GM12891 (cell line): ENCODE measurements at regions not wholly inside any gene's neighbourhood (a gene's known extent, or its start where the extent isn't known, plus 50 kb on each side); places are given as distances from the start of the nearest gene placed in this dataset.

Experiments used
- DNase-seq: peaks from one replicate; pipeline ENCODE4 v3.0.0; 2011; ENCODE audit warnings: low spot score; ENCODE audit not compliant: insufficient read length
- FAIRE-seq: peaks from 2 replicates; lab custom pipeline; 2011; peaks lifted over from hg19 to GRCh38; lab: Jason Lieb, UNC
- PAX5 ChIP-seq: IDR thresholded peaks from 2 replicates; pipeline ENCODE4 v1.6.1; 2011; ENCODE audit warnings: low read length, moderate library complexity, mild to moderate bottlenecking; ENCODE audit not compliant: insufficient read depth, severe bottlenecking
- POLR2A ChIP-seq: IDR thresholded peaks from 2 replicates; pipeline ENCODE4 v1.6.1; 2011; ENCODE audit warnings: low read depth, low read length, control low read depth
- POLR2AphosphoS5 ChIP-seq: IDR thresholded peaks from 2 replicates; pipeline ENCODE4 v1.6.1; 2011; ENCODE audit warnings: low read depth, low read length, control low read depth
- POU2F2 ChIP-seq: IDR thresholded peaks from 2 replicates; pipeline ENCODE4 v1.6.1; 2011; ENCODE audit warnings: low read depth, mild to moderate bottlenecking, control low read depth, low read length, moderate library complexity
- SPI1 ChIP-seq: IDR thresholded peaks from 2 replicates; pipeline ENCODE4 v1.6.1; 2011; ENCODE audit warnings: low read depth, low read length, control low read depth
- TAF1 ChIP-seq: IDR thresholded peaks from 2 replicates; pipeline ENCODE4 v1.6.1; 2011; ENCODE audit warnings: low read depth, low read length, control low read depth

DNA sequence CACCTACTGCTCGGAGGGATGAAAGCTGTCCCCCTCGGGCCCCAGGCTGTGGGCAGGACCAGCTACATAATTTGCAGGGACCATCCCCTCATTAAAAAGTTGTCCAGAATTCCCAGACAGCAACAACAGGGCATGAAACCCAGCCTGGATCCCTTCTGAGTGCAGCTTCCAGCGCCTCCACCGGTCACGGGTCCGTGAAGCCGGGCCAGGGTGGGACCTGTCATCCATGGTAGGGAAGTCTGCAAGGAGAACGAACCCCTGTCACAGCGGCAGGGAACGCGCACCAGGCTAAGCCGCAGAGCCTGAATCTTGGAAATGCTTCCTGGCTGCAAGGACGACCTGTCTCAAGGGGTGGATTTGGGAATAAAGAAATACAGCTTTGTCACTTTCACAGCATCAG lies 214.2 kb downstream of the RBFOX3 start:
- DNase-seq, result no peak
- FAIRE-seq, result no peak
- TF ChIP-seq POU2F2 (no peak), SPI1 (no peak), PAX5 (no peak), POLR2AphosphoS5 (no peak), TAF1 (no peak), POLR2A (no peak)

DNA sequence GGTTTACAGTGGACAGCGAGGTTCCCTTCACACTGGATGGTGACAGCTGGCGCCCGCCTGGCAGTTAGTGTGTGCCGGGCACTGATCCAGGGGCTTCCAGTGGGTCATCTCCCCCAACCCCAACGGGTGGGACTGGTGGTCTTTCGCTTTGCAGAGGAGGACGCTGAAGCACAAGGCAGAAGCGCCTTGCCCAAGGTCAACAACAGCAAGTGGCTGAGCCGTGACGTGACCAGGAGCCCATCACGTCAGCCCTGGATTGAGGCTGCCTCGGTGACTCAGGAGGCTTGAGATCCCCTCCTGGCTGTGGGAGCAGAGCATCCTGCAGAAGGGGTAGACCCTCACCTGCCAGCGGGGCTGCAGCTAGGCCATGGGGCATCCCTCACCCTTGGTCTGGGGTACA lies 215.3 kb downstream of the RBFOX3 start:
- TF ChIP-seq PAX5, result no peak
- DNase-seq (no peak), FAIRE-seq (no peak)

DNA sequence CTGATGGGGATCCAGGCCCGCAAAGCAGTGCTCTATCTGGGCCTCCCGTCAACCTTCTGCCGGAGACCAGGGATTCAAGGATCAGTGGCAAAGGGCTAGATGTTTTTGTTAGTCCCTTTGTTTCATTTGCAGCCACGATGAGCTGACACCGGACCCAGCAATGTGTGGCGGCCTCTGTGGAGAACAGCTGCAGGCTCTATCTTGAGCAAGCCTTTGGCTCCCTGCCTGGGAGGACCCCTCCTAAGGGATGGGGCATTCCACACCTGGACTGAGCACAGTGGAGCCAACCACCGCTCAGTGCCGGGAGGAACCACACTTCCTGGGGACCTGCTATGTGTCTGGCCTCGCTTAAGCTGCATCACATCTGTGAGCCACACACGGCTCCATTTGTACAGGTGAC lies 215.8 kb downstream of the RBFOX3 start:
- TF ChIP-seq TAF1, result no peak
- no peak for TF ChIP-seq POU2F2
- no peak for TF ChIP-seq SPI1
- TF ChIP-seq POLR2A, result no peak
- FAIRE-seq, result no peak

DNA sequence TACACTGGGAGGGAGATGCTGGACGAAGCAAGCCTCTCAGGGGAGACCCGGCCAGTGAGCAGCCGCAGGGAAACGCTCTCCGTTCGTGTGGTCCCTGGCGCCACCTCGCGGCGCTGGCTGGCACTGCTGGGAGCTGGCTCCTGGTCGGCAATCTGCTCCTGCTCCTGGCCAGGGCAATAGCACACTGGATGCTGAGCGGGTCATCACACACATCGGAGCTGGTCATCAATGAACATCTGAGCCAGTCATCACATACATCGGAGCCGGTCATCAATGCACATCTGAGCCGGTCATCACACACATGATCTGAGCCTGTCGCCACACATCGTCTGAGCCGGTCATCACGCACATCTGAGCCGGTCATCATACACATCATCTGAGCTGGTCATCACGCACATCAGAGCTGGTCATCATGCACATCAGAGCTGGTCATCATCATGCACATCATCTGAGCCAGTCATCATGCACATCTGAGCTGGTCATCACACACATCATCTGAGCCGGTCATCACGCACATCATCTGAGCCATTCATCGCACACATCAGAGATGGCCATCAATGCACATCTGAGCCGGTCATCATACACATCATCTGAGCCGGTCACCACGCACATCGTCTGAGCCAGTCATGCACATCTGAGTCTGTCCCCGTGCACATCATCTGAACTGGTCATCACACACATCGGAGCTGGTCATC lies 217.3 kb downstream of the RBFOX3 start:
- peak; percentile 86 for DNase-seq
- TF ChIP-seq PAX5 (no peak), TAF1 (no peak), SPI1 (no peak), POLR2A (no peak), POU2F2 (no peak), POLR2AphosphoS5 (no peak)
- FAIRE-seq, result peak; percentile 85

More for the DNA sequence above, 215.8 kb downstream of the RBFOX3 start:
- no peak for DNase-seq

DNA sequence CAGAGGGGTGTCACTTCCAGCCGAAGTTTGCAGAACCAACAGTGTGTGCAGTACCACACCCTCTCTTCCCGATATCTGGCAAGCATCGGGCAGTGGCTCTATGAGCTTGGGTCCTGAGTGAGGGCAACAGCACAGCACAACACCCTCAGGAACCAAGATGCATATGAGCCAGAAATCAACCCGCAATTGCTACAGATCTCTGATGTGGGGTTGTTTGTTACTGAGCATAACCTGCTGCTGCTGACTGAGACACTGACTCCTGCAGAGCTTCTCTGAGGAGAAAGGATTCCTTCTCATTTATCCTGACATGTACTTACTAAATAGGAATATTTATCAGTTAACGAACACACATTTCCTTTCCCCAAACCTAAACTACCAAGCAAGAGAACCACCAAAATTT lies 218.3 kb downstream of the RBFOX3 start:
- no peak for DNase-seq
- TF ChIP-seq POLR2AphosphoS5 (no peak), POU2F2 (no peak), SPI1 (no peak), TAF1 (no peak), PAX5 (no peak), POLR2A (no peak)
- FAIRE-seq, result no peak

DNA sequence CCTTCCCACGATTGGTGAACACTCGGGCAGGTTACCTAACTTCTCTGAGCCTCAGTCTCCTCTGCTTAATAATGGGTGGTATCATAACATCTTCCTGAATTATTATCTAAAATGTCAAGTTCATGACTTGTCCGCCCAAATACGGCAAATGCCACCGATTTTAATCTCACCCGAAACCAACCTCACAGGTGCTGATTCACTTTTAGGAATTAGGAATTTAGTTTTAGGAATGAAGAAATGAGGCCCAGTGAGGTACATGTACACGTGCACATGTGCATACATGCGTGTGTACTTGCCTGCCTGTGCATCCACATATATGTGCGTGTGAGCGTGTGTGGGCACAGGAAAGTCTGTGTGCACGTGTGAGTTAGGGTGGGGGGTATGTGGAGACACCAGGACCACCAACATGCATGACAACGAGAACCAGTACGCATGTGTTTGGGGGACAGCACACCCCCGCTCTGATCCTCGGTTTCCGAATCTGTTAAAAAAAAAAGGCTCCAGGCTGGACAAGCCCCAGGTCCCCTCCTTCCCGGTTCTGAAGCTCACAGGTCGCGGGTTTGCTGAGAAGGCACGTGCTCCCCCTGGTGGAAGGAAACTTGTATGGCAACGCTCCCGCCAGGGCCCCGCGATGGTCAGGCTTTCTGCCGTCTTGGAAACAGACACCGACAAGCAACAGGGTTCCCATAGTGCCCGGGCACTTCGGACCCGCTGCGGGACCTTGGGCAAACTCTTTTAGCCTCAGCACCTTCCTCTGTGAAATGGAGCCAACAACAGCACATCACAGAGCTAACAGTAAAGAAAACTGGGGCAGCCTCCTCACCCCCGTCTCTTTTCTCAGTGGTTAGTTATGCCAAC lies 219.2 kb downstream of the RBFOX3 start:
- peak; percentile 92 for FAIRE-seq
- TF ChIP-seq PAX5, result no peak
- TF ChIP-seq TAF1, result no peak
- TF ChIP-seq POU2F2, result no peak
- TF ChIP-seq POLR2AphosphoS5, result no peak
- TF ChIP-seq SPI1, result no peak
- no peak for TF ChIP-seq POLR2A

DNA sequence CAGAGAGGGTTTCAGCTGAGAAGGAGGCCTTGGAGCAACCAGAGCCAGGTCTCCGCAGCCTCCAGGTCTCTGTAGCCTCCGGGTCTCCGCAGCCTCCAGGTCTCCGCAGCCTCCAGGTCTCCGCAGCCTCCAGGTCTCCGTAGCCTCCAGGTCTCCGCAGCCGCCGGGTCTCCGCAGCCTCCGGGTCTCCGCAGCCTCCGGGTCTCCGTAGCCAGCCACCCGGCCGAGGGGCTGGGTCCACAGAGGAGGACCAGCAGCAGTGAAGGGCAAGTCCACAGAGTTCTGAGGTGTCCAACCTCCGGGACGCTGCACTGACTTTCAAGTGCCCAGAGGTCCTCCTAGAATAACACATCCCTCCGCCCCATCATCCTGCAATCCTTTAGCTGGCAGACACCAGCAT lies 221.0 kb downstream of the RBFOX3 start:
- DNase-seq, result no peak
- no peak for TF ChIP-seq POLR2A
- no peak for TF ChIP-seq PAX5
- no peak for TF ChIP-seq TAF1
- TF ChIP-seq SPI1, result no peak
- TF ChIP-seq POLR2AphosphoS5, result no peak
- TF ChIP-seq POU2F2, result no peak
- no peak for FAIRE-seq

More for the DNA sequence above, 219.2 kb downstream of the RBFOX3 start:
- DNase-seq, result peak; percentile 79

DNA sequence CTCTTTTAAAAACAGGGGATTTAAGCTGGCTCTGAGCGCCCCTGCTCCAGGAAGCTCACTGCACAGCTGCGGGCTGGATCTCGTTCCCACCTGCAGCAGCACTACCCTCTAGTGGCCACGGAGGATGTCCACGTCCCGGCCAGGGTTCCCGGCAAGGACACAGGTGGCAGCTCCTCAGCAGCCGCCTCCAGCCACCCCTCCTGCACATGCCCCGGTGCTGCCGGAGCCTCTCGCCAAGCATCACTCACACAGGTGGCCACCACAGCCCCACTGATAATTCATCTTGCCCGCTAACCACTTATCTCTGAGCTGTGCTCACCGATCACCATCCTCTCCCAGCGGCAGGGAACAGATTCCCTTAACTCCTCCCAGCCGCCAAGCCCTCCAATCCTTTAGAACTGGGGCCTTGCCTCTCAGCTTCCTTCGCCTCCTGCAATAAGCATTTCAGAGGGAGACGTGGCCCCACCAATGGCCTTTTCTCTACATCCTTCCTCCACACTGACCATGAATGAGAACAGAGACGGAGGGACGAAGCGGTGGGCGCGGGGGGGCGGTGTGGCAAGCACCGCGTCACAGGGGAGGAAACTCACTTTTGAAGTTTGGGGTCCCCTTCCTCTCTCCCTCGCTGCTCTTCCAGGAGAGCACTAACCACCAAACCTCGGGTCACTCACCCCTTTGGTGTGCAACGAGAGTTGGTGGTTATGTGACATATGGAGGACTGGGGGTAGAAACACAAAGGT lies 222.1 kb downstream of the RBFOX3 start:
- TF ChIP-seq PAX5 (no peak), TAF1 (no peak), POLR2A (no peak), POLR2AphosphoS5 (no peak), POU2F2 (no peak), SPI1 (no peak)
- no peak for FAIRE-seq
- peak; percentile 66 for DNase-seq

DNA sequence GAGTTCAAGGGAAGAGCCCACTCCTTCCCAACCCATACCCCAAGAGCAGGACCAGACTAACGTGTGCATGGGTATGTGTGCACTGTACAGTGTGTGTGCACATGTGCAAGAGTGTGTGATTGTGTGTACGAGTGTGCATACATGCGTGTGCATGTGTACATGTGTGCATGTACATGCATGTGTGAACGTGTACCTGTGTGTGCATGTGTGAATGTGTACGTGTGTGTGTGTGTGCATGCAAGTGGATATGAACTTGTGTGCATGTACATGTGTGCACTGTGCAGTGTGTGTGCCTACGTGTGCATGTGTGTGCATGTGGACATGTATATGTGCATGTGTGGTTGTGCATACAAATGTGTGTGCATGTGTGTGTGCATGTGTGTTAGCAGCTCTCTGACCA lies 223.1 kb downstream of the RBFOX3 start:
- TF ChIP-seq POU2F2 (no peak), TAF1 (no peak), POLR2A (no peak), PAX5 (no peak), POLR2AphosphoS5 (no peak), SPI1 (no peak)
- peak; percentile 13 for FAIRE-seq
- DNase-seq, result no peak

DNA sequence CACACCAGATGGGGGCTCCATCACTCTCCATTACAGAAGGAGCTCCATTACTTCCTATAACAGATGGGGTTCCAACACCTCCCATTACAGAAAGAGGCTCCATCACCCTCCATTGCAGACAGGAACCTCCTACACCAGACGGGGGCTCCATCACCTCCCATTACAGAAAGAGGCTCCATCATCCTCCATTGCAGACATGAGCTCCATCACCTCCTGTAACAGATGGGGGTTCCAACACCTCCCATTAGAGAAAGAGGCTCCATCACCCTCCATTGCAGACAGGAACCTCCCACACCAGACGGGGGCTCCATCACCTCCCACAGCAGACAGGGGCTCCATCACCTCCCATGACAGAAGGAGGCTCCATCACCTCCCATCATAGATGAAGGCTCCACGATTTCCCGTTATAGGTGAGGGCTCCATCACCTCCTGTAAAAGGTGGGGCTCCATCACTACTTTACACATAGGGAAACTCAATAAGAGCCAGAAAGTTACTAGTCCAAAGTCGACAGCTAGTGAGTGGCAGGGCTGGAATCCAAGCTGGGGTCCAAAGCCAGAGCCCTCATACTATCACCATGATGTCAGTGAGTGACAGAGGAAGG lies 224.8 kb downstream of the RBFOX3 start:
- TF ChIP-seq PAX5 (no peak), TAF1 (no peak), POLR2AphosphoS5 (no peak), POLR2A (no peak), POU2F2 (no peak), SPI1 (no peak)
- FAIRE-seq (no peak), DNase-seq (no peak)
